Stomach (tissue), 4 donors: ENCODE measurements at regions not wholly inside any gene's neighbourhood (a gene's known extent, or its start where the extent isn't known, plus 50 kb on each side); places are given as distances from the start of the nearest gene placed in this dataset.

ENCODE experiments used
- CTCF ChIP-seq, 7 experiments: fragments of 450-650 bp in 4 of 7; fragments of 200-600 bp in 3 of 7; sonication (generic) in 3 of 7; IDR thresholded peaks; one replicate each; pipeline ENCODE4 v1.5.1; 2016 to 2019; ENCODE audit warnings: antibody characterized with exemption in 7 of 7, control low read depth in 2 of 7, mild to moderate bottlenecking in 1 of 7
- POLR2AphosphoS5 ChIP-seq, 3 donors: sonication (generic); formaldehyde crosslinking; IDR thresholded peaks; one replicate each; pipeline ENCODE4 v1.6.1; 2016; ENCODE audit warnings: antibody characterized with exemption in 3 of 3

- TF ChIP-seq CTCF (IDR thresholded peaks at IDR 0.05) (no peak), POLR2AphosphoS5 (IDR thresholded peaks at IDR 0.05) (no peak)
Observed at GRCh38 chr9:135022191-135022870, 65.1 kb upstream of the OLFM1 start.
